Keratinocyte (primary cell): ENCODE measurements at regions not wholly inside any gene's neighbourhood (a gene's known extent, or its start where the extent isn't known, plus 50 kb on each side); places are given as distances from the start of the nearest gene placed in this dataset.

ENCODE experiments used
- CTCF ChIP-seq, 3 experiments: IDR thresholded peaks in 1 of 3; conservative IDR thresholded peaks in 1 of 3; optimal IDR thresholded peaks in 1 of 3; 2 replicates in 2 of 3; 3 replicates in 1 of 3; pipeline versions ENCODE3 to v1.5.1; 2011; ENCODE audit warnings: low read length in 3 of 3, mild to moderate bottlenecking in 3 of 3, moderate library complexity in 2 of 3, control low read depth in 1 of 3, inconsistent platforms in 1 of 3; ENCODE audit not compliant: insufficient read depth in 2 of 3; ENCODE audit errors: extremely low read depth in 1 of 3
- EZH2 ChIP-seq: IDR thresholded peaks from one replicate; pipeline ENCODE4 v1.6.1; 2012; ENCODE audit warnings: inconsistent platforms, mild to moderate bottlenecking, low read length, moderate library complexity

GRCh38 chr13:33742321-33742720 lies 75.6 kb upstream of the RFC3 start:
- TF ChIP-seq CTCF (optimal IDR thresholded peaks at IDR 0.05 in 1 of 3, IDR thresholded peaks at IDR 0.05 in 1 of 3, conservative IDR thresholded peaks at IDR 0.05 in 1 of 3; ENCODE audit: extremely low read depth in 1 of 3, insufficient read depth in 2 of 3, low read length in 3 of 3) (no peak), EZH2 (no peak)
